Activated T-cell treated with anti-CD3 and anti-CD28 coated beads for 24 hours (primary cell): ENCODE measurements at regions not wholly inside any gene's neighbourhood (a gene's known extent, or its start where the extent isn't known, plus 50 kb on each side); places are given as distances from the start of the nearest gene placed in this dataset.

Experiments used
- DNase-seq: peaks from one replicate; pipeline ENCODE4 v3.0.0-alpha.2; 2020; ENCODE audit warnings: low read depth

DNA sequence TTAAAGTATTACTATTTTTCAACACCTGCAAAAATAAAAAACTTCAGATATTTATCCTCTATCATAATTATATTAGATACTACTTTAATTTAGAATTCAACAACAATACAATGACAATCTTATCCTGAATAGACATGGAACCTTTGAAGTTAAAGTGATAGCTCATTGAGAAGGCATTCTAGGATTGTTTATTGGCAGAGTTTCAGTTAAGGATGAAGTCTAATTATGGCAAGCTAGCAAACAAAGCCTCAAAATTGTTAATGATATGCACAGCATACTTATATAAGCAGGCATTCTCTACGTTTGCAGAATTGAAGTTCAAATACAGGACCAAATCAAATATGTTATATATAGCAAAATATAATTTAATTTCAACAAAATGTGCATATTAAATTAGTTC lies 91.2 kb upstream of the ABI3BP start:
- DNase-seq: no peak

DNA sequence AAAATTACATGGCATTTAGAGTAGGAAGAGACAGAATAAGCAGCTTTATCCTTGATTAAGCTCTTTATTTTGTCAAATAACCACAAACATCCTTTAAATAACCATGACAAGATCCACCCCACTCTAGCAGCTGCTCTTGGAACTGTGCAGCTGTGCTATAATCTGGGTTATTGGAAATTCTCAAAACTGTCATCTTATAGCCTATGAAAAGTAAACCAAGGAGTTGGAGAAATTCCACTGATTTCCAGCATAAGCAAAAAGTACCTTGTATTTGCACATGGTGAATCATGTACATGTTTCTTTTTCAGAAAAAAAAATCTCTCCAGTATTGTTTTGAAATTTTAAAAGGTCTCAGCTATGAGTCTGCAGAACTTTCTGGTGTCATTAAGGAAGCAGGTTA lies 88.8 kb upstream of the ABI3BP start:
- no peak for DNase-seq

DNA sequence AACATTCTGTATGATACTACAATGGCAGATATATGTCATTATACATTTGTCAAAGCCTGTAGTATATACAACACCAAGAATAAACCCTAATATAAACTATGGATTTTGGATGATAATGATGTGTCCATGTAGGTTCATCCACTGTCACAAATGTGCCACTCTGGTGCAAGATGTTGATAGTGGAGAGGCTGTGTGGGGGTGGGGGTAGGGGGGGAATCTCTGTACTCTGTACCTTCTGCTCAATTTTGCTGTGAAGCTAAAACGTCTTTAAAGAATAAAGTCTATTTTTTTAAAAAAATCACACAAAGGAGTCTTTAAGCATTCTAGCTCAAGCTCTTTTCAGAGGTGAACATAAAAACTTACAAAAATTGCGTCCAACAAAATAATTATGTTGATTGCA lies 88.2 kb upstream of the ABI3BP start:
- DNase-seq: no peak

DNA sequence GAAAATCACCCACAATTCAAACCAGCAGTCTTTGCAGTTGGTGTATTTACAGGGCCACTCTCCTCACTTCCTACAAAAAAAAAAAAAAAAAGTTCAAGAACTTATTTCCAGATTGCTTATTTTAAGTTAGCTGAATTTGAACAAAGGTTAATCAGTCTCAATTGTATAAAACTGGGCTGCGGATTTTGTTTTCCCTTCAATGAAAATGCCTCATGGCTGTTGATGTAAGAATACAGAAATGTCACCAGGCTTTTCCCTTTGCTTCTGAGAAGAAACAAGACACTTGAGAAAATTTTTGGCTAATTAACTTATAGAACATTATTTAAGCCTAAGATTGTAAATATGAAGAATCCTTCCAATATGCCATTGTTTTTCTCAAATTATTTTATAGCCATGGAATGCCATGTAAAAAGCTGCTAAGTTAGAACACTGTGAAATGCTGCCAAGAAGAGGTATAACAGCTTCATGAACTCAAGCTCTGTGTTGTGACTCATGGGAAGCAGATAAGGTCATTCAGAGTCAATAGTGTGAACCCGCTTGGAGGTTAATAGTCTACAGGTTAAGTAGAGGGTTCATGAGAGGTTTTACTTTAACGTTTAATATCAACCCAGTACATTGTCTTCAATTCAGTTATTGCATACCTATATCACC lies 84.3 kb upstream of the ABI3BP start:
- no peak for DNase-seq

DNA sequence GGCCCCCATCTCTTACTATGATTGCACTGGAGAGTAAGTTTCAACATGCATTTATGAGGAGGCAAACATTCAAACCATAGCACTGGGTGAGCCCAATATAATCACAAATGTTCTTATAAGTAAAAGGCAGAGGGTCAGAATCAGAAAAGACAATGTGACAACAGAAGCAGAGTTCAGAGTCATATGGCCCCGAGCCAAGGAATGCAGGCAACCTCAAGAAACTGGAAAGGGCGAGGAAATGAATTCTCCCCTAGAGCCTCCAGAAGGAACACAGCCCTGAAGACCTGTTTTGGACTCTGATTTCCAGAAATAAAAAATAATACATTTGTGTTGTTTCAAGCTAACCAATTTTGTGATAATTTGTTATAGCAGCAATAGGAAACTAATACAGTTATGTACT lies 81.3 kb upstream of the ABI3BP start:
- no peak for DNase-seq

DNA sequence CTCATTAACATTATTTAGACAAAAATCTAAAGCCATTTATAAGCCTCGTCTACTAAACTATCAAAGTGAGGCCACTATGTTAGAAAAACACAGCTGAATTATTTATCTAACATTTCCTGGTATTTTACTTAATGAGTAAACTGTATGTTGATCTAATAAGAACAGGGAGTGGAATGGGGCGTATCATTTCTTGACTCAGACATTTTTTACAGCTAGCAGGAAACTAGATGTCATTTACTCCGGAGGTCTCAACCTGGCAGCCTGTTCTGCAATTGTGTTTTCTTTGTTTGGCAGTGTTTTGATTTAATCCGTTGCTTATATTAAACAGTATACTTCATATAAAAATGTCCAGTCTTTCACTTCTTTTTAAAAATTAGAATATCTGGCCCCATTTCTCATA lies 79.1 kb upstream of the ABI3BP start:
- no peak for DNase-seq

DNA sequence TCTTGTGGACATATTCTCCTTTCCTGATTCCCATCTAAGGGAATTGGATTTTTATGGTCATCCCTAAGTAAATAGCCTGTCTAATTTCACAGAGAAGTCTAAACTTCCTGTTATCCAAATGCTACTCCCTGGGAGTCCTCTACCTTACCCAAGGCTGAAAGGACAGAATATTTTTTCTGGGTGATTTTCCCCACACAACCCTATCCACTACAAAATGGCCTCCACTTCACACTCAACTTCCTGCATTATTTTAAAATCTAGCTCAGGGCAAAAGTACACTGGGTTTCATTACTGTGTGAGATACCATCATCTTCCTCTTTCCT lies 77.5 kb upstream of the ABI3BP start:
- no peak for DNase-seq

DNA sequence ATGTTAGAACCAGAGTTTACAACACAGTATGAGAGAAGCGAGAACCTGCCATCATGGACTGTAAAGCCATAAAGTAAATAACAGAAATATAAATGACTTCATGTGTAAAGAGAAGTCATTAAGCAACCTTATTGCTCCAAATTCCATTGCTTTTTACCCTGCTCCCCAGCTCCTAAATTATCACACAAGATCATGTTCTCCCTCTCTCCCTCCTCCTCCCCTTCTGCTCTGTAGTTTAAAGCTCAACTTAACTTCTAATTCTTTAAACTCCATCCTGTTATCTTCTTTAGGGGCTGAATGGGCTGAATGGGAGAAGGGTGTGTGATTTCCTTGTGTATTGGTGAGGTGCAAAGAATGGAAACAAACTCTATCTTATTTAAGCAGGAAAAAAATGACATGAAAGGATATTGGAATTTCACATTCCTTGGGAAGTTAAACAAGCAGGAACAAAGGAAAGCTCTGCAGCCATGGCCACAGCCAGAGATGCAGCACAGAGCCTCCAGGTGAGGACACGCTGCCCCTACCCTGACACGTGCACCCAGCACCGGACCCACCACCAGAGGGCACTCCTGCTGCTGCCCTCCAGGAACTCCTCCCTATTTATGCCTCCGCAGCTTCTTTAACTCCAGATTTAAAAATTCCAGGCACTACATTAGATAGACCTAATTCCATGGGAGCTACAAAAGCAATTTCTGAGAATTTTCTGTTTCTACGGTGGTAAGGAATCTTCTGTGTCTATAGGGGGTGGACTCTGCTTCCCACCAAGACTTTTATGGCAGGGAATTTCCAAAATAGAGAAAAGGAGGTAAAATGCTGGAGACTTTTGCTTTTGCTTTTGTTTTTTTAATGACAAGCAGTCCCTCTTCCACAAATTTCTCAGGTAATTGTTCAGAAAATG lies 76.9 kb upstream of the ABI3BP start:
- DNase-seq: peak; percentile 35

DNA sequence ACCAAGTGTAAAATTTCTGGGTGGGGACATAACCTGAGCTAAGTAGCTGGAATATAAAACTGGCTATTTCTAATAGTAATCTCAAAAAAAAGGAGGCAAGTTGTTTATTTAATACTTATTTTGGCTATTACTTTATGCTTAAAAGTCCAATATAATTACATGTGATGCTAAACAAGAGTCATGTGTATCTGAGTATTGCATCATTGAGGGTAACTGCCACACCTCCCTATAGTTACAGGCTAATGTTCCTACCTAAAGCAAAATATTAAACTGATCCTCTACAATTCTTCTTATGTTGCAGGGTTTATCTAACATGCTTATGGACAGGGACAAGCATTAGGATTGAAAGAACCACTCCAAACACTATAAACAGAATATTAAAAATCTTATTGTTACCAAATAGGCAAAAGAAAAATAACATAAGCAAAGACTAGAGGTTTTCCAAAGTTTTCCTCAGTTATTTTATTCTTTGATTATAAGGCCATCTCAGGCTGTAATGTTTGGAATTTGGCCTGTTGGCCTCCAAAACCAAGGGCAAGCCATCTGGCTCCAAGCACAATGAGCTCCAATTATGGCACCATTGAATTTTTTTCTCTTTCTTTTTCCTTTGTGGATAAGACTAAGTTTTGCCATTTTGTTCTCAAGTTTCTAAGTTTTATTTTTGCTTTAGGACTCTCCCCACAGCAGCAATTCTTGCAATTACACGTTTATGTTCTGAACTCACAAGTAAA lies 75.8 kb upstream of the ABI3BP start:
- no peak for DNase-seq

DNA sequence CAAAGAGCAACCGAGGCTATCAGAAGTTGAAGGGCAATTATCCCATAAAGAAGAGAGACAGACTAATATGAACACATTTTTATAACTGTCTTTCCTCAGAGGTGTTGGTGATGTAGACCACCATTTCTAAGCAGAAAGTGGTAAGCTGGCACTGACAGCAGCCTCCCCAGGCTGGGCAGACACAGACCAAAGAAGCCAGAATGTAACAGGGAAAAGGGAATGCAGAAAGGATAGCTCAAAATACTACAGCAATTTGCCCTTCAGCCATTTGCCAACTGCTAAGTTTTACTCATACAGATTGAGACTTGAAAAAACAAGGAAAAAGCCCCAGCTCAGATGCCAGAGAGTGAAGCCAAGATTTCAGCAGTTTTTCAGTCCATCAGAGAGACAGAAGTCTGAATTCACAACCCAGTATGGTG lies 73.5 kb upstream of the ABI3BP start:
- DNase-seq: no peak

DNA sequence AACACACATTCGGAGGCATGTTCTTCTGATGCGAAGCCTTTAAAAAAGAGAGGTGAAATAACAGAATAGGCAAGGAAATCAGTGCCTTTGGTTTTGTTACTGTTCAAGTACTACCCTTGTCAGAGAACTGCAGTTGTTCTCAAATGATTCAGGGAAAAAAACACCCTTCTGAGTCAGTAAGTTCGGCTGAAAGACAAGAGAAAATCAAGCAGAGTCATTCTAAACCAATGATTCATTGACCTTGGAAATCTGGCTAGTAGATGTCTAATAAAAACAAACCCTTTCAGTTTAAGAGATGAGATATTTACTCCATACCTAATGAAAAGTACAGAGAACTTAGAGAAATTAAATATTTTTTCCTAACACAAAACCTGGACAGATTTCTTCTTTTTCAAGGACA lies 72.7 kb upstream of the ABI3BP start:
- no peak for DNase-seq

DNA sequence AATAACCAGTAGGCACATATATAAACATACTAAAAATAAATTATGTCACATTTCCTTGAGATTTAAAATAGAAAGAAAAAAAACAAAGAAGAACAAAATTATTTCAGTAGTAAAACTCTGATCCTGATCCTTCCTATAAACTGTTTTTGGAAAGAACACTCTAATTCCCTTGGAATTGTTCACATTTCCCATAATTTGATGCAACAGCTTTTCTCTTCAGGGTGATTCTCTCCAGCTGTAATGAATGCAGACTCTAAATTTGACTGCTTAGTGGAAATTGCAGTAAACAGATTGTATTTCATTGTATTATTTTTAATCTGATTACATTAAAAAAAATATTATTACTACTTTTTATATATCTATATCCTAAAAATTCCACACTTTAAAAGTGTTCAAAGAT lies 70.2 kb upstream of the ABI3BP start:
- DNase-seq: no peak

DNA sequence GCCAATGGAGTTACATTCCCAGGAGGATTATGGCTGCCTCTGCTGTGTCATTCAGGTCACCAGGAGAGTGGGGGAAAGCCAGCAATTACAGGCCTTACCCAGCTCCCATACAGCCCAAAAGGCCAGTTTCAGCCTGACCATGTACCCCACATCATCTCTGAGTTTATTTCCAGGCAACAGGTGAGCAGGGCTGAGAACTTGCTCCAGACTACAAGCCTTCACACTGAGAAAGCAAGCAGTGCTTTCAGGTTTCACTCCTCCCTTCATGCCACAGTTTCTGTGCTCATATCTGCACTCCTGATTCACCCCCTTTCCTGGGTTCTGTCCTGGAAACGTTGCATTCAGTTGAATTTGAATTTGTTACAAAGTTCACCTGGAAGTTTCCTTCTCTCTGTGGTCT lies 68.1 kb upstream of the ABI3BP start:
- no peak for DNase-seq

DNA sequence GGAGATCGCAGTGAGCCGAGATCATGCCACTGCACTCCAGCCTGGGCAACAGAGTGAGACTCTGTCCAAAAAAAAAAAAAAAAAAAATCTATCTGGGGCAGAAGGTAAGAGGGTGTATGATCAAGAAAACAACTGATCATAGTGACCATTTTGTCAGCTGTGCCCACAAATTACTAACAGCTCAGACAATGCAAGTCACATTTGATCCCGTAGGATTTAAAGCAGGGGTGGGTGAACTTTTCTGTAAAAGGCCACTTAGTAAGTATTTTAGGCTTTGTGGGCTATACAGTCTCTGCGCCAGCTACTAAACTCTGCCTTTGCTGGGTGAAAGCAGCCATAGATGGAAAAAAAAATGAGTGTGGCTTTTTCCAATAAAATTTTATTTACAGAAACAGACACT lies 57.6 kb upstream of the ABI3BP start:
- DNase-seq: no peak

DNA sequence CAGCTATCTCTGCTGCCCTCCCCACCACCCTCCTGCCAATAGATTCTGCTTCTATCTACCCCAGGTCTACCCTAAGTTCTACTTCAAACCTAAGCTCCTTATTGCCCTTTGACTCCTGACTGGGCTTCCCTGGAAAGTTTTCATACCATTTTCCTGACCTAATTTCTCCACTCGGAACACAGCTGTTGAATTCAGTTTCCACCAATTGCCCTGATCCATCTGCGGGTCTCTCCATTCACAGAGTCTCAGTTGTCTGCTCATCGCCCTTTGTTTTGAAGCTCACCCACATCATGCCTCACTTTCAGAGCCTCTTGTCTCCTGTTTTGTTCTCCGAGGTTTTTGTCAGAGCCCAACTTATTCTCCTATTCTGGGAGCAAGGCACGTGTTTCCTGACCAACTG lies 56.8 kb upstream of the ABI3BP start:
- no peak for DNase-seq

DNA sequence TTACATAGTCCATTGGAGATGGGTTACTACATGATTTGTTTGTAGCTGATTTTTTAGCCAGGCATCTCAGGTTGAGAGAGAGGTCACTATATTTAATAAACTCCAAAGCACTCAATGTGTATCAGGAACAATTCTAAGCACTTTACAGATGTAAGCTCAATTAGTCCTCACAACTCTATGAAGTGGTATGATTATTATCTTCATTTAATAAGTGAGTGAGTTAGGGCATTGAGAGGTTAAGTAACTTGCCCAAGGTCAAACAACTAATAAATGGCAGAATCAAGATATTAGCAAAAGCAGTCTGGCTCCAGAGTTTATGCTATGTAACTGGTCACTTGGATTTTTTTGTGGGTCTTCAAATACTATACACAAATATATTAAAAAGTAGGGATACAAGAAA lies 56.3 kb upstream of the ABI3BP start:
- DNase-seq: no peak

DNA sequence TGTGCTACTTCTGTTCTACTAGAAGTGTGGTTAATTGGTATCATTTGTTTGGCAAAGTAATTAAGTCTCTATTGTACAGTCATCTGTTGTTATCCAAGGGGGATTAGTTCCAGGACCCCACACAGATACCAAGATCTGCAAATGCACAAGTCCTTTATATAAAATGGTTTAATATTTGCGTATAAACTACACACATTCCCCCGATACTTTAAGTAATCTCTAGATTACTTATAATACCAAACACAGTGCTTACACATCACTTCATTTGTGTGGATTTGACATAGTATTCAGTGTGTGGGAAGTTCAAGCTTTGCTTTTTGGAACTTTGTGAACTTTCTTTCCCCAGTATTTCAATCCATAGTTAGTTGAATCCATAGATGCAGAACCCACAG lies 50.5 kb upstream of the ABI3BP start:
- DNase-seq: no peak

DNA sequence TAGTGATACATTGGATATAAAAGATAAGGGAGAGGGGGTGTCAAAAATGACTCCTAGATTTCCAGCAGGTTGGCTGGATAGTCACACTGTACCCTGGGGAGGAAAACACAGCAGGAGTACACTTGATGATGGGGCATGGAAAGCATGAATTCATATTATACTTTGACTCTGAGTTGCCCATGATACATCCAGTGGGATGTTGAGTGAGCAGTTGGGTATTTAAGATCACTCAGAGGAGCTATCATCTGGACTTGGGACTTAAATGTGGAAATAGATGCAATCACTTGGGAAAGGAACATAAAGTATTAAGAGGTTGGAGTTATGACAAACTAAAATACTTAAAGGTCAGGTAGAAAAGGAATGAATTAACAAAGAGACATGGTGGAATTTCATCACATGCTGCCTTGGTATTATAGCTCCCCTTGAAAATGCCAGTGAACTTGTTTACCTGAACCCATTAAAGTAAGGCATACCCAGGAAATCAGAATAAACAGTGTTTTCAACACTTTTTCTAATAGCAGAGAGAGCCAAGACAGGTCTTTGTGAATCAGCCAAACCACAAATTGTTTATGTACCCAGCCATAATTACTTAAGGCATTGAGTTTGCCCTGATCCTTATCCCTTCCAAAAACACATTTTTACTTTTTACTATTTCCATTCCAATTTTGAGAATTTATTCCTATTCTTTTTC lies 49.9 kb upstream of the ABI3BP start:
- DNase-seq: no peak
